HS-5 (cell line): ENCODE measurements at regions not wholly inside any gene's neighbourhood (a gene's known extent, or its start where the extent isn't known, plus 50 kb on each side); places are given as distances from the start of the nearest gene placed in this dataset.
"Not testable (repeated sequence)": the region's sequence is repeated elsewhere in the genome, so short reads cannot be mapped to it uniquely, and the experiment has no call there.

Experiments used
- DNase-seq: peaks from one replicate; pipeline ENCODE4 v3.0.0-alpha.2; 2012; ENCODE audit warnings: low read depth

GRCh38 chr10:63077800-63078199 is 55.3 kb upstream of the NRBF2 start:
- DNase-seq: no peak

- DNase-seq: no peak
Measured at GRCh38 chr10:63072951-63073350, 60.2 kb upstream of the NRBF2 start.

GRCh38 chr10:63071145-63071544 is 62.0 kb upstream of the NRBF2 start:
- no peak for DNase-seq

- no peak for DNase-seq
Measured at GRCh38 chr10:63069318-63069717, 63.8 kb upstream of the NRBF2 start.

- no peak for DNase-seq
Measured at GRCh38 chr10:63068246-63068645, 64.9 kb upstream of the NRBF2 start.

GRCh38 chr10:63066606-63067005 is 66.5 kb upstream of the NRBF2 start:
- no peak for DNase-seq

- no peak for DNase-seq
Measured at GRCh38 chr10:63064706-63065105, 68.4 kb upstream of the NRBF2 start.

- DNase-seq: no peak
Measured at GRCh38 chr10:63058236-63058635, 74.9 kb upstream of the NRBF2 start.

- DNase-seq: no peak
Measured at GRCh38 chr10:63057509-63057908, 75.6 kb upstream of the NRBF2 start.

- DNase-seq: no peak
Measured at GRCh38 chr10:63055705-63056104, 77.4 kb upstream of the NRBF2 start.

- peak; percentile 4 for DNase-seq
Measured at GRCh38 chr10:63054889-63055611, 78.1 kb upstream of the NRBF2 start.

GRCh38 chr10:63052083-63052482 is 81.0 kb upstream of the NRBF2 start:
- DNase-seq: no peak

- no peak for DNase-seq
Measured at GRCh38 chr10:63042256-63042655, 90.9 kb upstream of the NRBF2 start.

GRCh38 chr10:63033616-63034185 is 99.4 kb upstream of the NRBF2 start:
- DNase-seq: not testable (repeated sequence)

- no peak for DNase-seq
Measured at GRCh38 chr10:63030536-63030935, 102.6 kb upstream of the NRBF2 start.

- no peak for DNase-seq
Measured at GRCh38 chr10:63027531-63027930, 105.6 kb upstream of the NRBF2 start.

GRCh38 chr10:63021225-63021624 is 111.9 kb upstream of the NRBF2 start:
- no peak for DNase-seq

GRCh38 chr10:63013755-63014154 is 119.4 kb upstream of the NRBF2 start:
- no peak for DNase-seq

- no peak for DNase-seq
Measured at GRCh38 chr10:63012623-63013022, 120.5 kb upstream of the NRBF2 start.

- DNase-seq: no peak
Measured at GRCh38 chr10:63010203-63010602, 122.9 kb upstream of the NRBF2 start.

- DNase-seq: no peak
Measured at GRCh38 chr10:63008491-63008890, 124.6 kb upstream of the NRBF2 start.

GRCh38 chr10:63007112-63007511 is 126.0 kb upstream of the NRBF2 start:
- DNase-seq: no peak

- DNase-seq: peak; percentile 63
Measured at GRCh38 chr10:63005246-63005645, 127.9 kb upstream of the NRBF2 start.

GRCh38 chr10:63003816-63004453 is 129.2 kb upstream of the NRBF2 start:
- no peak for DNase-seq
